ENCODE measurements at regions not wholly inside any gene's neighbourhood (a gene's known extent, or its start where the extent isn't known, plus 50 kb on each side); places are given as distances from the start of the nearest gene placed in this dataset.

- no peak for ATAC-seq
- TF ChIP-seq GLIS3 (CRISPR knock-in tag; IDR thresholded peaks at IDR 0.05) (no peak), POU6F1 (CRISPR knock-in tag; IDR thresholded peaks at IDR 0.05; ENCODE audit: borderline replicate concordance, low read depth) (no peak), ARNTL (CRISPR knock-in tag; IDR thresholded peaks at IDR 0.05; ENCODE audit: borderline replicate concordance, low read depth) (no peak), ISL1 (CRISPR knock-in tag; IDR thresholded peaks at IDR 0.05) (no peak), ZFP3 (CRISPR knock-in tag; IDR thresholded peaks at IDR 0.05) (no peak), CSDC2 (CRISPR knock-in tag; IDR thresholded peaks at IDR 0.05) (no peak)
Observed at GRCh38 chr1:213782941-213783672, 204.7 kb upstream of the PROX1 start.

- no peak for TF ChIP-seq ZNF565 (CRISPR knock-in tag; conservative IDR thresholded peaks at IDR 0.05; ENCODE audit: low read depth)
- TF ChIP-seq PPARA (CRISPR knock-in tag; IDR thresholded peaks at IDR 0.05; ENCODE audit: borderline replicate concordance), result no peak
- TF ChIP-seq ZNF70 (CRISPR knock-in tag; IDR thresholded peaks at IDR 0.05), result no peak
- TF ChIP-seq OSR1 (CRISPR knock-in tag; IDR thresholded peaks at IDR 0.05), result no peak
- no peak for TF ChIP-seq BACH2 (CRISPR knock-in tag; IDR thresholded peaks at IDR 0.05; ENCODE audit: borderline replicate concordance)
- no peak for TF ChIP-seq CREB5 (CRISPR knock-in tag; IDR thresholded peaks at IDR 0.05; ENCODE audit: low read depth)
- ATAC-seq, result no peak
Observed at GRCh38 chr1:213783893-213784292, 203.9 kb upstream of the PROX1 start.

GRCh38 chr1:213786683-213787082 lies 201.1 kb upstream of the PROX1 start:
- ATAC-seq, result no peak
- TF ChIP-seq ZNF8 (CRISPR knock-in tag; IDR thresholded peaks at IDR 0.05) (no peak), ZNF70 (CRISPR knock-in tag; IDR thresholded peaks at IDR 0.05) (no peak), TSHZ2 (CRISPR knock-in tag; IDR thresholded peaks at IDR 0.05) (no peak), BACH2 (CRISPR knock-in tag; IDR thresholded peaks at IDR 0.05; ENCODE audit: borderline replicate concordance) (no peak), ZC3H10 (CRISPR knock-in tag; IDR thresholded peaks at IDR 0.05) (no peak), POU6F1 (CRISPR knock-in tag; IDR thresholded peaks at IDR 0.05; ENCODE audit: borderline replicate concordance, low read depth) (no peak), GLIS3 (CRISPR knock-in tag; IDR thresholded peaks at IDR 0.05) (no peak), ARNTL (CRISPR knock-in tag; IDR thresholded peaks at IDR 0.05; ENCODE audit: borderline replicate concordance, low read depth) (no peak), ZFP30 (CRISPR knock-in tag; IDR thresholded peaks at IDR 0.05) (no peak), CSRNP3 (CRISPR knock-in tag; IDR thresholded peaks at IDR 0.05) (no peak), CSDC2 (CRISPR knock-in tag; IDR thresholded peaks at IDR 0.05) (no peak), ESRRG (CRISPR knock-in tag; IDR thresholded peaks at IDR 0.05) (no peak), PPARA (CRISPR knock-in tag; IDR thresholded peaks at IDR 0.05; ENCODE audit: borderline replicate concordance) (no peak), RARB (CRISPR knock-in tag; IDR thresholded peaks at IDR 0.05) (no peak), TOX (CRISPR knock-in tag; IDR thresholded peaks at IDR 0.05; ENCODE audit: borderline replicate concordance) (no peak), OSR1 (CRISPR knock-in tag; IDR thresholded peaks at IDR 0.05) (no peak), ZNF565 (CRISPR knock-in tag; conservative IDR thresholded peaks at IDR 0.05; ENCODE audit: low read depth) (no peak), SNAI2 (CRISPR knock-in tag; IDR thresholded peaks at IDR 0.05) (no peak), CREB5 (CRISPR knock-in tag; IDR thresholded peaks at IDR 0.05; ENCODE audit: low read depth) (no peak), PATZ1 (CRISPR knock-in tag; IDR thresholded peaks at IDR 0.05; ENCODE audit: borderline replicate concordance) (no peak)

Data from SK-N-SH treated with all-trans-retinoic acid at 6 μM for 48 hours (cell line).